T47D (cell line): ENCODE measurements at regions not wholly inside any gene's neighbourhood (a gene's known extent, or its start where the extent isn't known, plus 50 kb on each side); places are given as distances from the start of the nearest gene placed in this dataset.

Experiments
- DNase-seq, 2 experiments: peaks; one replicate each; pipeline versions ENCODE4 v3.0.0 to v3.0.0-alpha.2; 2011 to 2012; ENCODE audit warnings: low read depth in 1 of 2, low spot score in 1 of 2
- JUND ChIP-seq: IDR thresholded peaks from 2 replicates; pipeline ENCODE4 v1.6.1; 2012; ENCODE audit warnings: low read depth
- in situ Hi-C: cut with HindIII; loops from 2 replicates; pipeline ENCODE4 v1.10.0; 2016; ENCODE audit warnings: low sequenced_read_pairs, low pct_unique_long_range_greater_than_20kb

DNA sequence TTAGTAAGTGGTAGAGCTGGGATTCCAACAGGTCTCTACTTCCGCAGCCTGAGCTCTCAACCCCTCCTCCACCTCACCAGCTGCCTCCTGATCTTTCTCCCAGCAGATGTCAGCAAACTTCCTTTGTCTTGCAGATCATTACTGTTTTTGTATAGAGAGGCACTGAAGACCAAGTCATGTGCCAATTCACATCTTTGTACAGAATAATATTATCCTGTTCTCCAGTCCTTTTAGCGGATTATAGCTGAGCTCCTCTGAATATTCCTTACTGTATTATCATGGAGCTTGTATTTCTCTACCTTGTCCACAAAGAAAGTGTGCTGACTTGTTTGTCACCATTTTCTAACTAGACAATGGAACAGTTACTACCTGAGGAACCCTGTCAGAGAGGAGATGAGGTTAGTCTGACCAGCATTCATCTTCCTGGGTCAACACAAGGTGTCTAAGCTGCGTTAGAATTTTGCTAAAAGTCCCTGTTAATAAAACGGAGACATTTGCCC lies 142.3 kb upstream of the ARHGAP5 start:
- no peak for TF ChIP-seq JUND
- DNase-seq = peak; percentile 18 to 83
- in situ Hi-C loops = no loop called here

DNA sequence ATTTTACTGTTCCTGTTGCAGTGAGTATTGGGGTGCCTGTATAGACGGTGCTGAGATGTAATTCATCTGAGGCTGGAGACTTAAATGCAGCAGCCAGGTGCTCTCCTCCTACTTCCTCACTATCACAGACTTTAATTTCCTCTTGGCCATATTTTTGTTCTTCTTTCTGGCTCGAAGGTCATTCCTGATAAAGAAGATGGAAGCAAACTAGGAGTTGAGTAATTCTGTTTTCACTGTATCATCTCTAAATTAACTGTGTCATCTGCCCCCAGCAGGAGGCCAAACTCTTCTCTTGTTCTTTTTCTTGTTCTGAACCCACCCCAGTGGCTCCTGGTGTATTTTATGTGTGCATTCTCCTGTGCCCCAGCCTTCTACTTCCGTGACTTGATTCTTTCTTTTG lies 141.7 kb upstream of the ARHGAP5 start:
- DNase-seq = no peak
- no peak for TF ChIP-seq JUND
- in situ Hi-C loops = no loop called here

GRCh38 chr14:31936115-31936514 lies 141.0 kb upstream of the ARHGAP5 start:
- in situ Hi-C loops = no loop called here
- DNase-seq = peak in 1 of 2 experiments; percentile 51
- no peak for TF ChIP-seq JUND

- in situ Hi-C loops = no loop called here
- DNase-seq = no peak
These were observed 139.3 kb upstream of the ARHGAP5 start for GRCh38 chr14:31937730-31938346.

GRCh38 chr14:31939934-31940333 lies 137.2 kb upstream of the ARHGAP5 start:
- no peak for TF ChIP-seq JUND
- no peak for DNase-seq
- in situ Hi-C loops = no loop called here

More at GRCh38 chr14:31937730-31938346, 139.3 kb upstream of the ARHGAP5 start:
- no peak for TF ChIP-seq JUND

- in situ Hi-C loops = no loop called here
- TF ChIP-seq JUND = no peak
- no peak for DNase-seq
These were observed 135.6 kb upstream of the ARHGAP5 start for GRCh38 chr14:31941487-31941886.

DNA sequence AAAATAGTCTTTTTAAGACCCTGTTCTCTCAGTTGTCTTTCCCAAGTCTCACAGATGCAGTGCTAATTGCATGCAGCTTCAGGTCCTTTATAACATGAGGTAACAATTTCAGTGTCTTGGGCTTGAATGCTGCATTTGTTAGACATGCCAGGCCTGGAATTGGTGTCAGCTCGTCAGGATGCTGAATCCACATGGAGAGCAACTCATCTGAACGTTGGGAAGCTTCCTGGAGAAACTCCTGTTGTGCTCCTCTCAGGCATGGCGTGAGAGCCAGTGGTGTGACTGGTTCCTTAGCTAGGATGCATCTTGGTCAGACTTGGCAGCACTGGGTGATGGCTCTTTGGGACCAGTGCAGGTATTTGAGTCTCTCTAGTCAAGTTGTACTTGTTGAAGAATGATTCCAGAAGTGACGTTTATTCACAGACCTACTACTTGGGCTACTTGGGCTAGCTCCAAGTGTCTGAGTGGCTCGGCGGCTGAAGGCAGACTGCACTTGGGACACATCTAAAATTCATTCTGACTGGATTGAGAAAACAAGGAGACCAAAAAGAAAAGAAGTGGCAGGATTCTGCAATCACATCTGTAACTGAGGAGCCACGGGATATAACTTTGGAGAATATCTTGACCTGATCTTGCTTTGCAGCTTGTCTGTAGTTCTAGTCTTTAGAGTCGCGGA lies 134.8 kb upstream of the ARHGAP5 start:
- in situ Hi-C loops = no loop called here
- no peak for DNase-seq
- no peak for TF ChIP-seq JUND

- DNase-seq = no peak
- no peak for TF ChIP-seq JUND
- in situ Hi-C loops = no loop called here
These were observed 133.8 kb upstream of the ARHGAP5 start for GRCh38 chr14:31943217-31943799.

- no peak for DNase-seq
- TF ChIP-seq JUND = no peak
- in situ Hi-C loops = no loop called here
These were observed 133.2 kb upstream of the ARHGAP5 start for GRCh38 chr14:31943861-31944255.

- no peak for DNase-seq
- in situ Hi-C loops = no loop called here
These were observed 132.6 kb upstream of the ARHGAP5 start for GRCh38 chr14:31944256-31945073.

DNA sequence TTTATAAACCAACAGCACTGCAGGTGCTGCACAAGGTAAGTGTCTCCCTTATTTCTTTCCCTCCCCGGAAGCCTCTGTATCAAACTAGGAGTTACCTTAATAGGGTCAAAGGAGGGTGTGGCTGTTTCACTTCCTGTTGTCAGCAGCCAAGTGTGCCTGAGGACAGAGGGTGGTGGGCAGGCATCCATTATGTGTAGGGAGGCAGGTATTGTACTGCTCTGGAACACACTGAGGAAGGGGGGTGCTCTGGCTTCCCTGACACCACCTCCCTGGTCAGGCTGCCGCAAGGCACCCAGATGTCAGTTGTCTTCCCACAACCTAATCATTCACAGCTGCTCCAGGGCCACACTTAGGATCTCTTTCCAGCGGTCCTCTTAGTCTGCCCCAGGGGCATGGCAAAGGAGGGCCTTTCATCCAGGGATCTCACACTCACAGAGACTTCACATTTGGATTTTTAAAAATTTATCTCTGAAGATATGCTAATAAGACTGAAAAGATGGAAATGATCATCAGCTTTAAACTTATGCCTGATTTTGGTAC lies 132.0 kb upstream of the ARHGAP5 start:
- no peak for DNase-seq
- no peak for TF ChIP-seq JUND

More at GRCh38 chr14:31944256-31945073, 132.6 kb upstream of the ARHGAP5 start:
- no peak for TF ChIP-seq JUND

DNA sequence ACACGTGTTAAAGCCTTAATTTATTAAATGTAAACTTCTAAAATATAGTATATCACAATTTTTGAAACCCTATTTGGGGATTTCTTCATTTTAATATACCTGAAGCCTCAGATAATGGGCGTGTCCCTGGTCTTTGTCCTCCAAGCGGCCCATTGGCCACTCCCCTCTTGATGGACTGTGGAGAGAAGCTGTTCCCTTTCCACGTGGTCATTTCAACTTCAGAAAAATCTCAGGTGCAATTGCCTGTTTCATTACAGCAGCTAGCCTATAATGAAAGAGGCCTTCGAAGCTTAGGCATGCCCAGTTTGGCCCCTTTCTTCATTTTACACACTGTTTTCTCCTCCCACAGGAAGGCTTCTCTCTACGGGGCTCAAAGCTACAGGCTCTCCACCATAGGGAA lies 131.4 kb upstream of the ARHGAP5 start:
- no peak for TF ChIP-seq JUND
- in situ Hi-C loops = no loop called here

More for the DNA sequence above, 132.0 kb upstream of the ARHGAP5 start:
- in situ Hi-C loops = no loop called here

More for the DNA sequence above, 131.4 kb upstream of the ARHGAP5 start:
- no peak for DNase-seq
